Limb (tissue), 2 donors: ENCODE measurements at regions not wholly inside any gene's neighbourhood (a gene's known extent, or its start where the extent isn't known, plus 50 kb on each side); places are given as distances from the start of the nearest gene placed in this dataset.

Source experiments
- DNase-seq, 2 donors: peaks; one replicate each; pipeline ENCODE4 v3.0.0-alpha.2; 2016; ENCODE audit errors: extremely low spot score in 2 of 2

DNA sequence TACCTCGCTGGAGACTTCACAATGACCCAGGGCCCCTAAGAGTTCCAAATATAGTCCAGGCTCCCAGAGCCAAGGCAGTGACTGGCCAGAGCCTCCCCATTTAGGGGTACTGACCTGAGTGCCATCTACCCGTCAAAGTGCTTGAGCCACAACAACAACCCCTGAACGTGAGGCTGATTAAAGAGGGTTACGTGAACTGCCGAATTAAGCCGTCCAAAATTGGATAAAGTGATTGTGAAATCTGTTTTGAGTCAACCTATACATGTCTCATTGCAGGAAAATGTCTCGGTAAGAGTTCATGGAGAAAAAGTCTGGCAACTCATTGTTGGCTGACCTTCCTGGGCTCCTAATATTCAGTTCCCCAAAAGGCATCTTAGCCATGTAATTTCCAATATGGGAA, 116.3 kb downstream of the TTC32 start:
- no peak for DNase-seq

DNA sequence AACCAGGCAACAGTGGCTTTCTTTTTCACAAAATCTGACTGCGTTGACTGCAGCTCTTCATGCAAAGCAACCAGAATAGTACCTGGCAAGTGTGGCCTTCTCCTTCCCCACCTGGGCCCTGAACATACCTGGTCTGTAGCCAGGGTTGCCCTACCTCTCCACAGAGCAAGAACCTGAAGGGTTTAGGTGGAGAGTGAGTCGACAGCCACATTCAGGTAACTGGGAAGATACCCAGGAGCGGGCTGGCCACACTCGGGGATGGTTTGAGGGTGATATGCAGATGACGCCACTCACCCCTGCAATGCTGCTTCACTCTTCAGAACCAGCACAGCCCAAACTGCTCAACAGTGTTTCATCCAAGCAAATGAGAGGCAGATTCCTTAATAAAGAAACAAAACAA, 117.3 kb downstream of the TTC32 start:
- no peak for DNase-seq

DNA sequence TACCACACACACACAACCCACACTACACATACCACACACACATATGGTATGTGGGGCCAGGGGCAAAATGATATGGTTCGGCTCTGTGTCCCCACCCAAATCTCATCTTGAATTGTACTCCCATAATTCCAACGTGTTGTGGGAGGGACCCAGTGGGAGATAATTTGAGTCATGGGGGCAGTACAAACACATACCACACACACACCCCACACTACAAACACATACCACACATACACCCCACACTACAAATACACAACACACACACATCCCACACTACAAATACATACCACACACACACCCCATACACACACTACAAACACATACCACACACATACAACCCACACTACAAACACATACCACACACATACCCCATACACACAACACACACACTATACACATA, 117.8 kb downstream of the TTC32 start:
- DNase-seq: no peak

DNA sequence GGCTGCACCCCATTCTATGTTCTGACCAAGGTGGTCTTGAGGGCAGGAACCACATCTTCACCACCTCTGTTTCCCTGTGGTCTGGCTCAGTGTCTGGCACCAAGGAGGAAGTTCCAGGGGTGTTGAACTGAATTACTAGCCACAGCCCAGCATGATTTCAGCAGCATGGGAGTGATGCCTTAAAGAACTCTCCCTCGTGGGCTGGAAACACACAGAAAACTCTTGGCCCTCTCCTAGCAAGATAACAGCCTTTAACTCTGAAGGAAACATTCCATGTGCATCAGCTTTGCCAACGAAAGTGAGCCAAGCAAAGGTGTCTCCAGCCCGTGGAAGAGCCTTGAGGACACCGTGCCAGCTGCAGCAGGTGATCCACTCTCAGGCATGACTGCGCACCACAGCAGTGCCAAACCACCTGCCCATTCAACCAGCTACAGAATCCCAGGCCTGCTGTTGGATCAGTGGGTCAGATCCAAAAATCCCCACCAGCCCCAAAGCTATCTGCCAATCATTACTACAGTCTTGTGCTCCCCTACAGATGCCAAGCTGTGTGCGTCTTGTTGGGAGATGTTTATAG, 124.8 kb downstream of the TTC32 start:
- no peak for DNase-seq

DNA sequence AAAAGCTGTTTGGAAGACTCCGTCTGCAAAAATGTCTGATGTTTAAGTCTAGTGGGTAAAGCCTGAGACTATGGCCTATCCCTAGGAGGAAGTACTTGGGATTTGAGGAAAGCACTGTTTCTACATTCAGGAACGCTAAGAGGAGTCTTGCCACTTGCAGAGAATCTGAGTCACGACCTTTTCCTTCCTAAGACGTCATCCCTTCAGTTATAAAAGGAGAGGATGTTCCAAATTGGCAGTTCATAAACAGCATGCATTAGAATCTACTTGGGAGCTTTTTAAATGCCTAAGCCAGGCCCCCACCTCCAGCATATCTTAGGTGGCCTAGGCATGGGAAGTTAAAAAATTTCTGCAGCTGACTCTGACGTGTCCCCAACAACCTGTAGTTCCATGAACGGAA, 125.9 kb downstream of the TTC32 start:
- no peak for DNase-seq

DNA sequence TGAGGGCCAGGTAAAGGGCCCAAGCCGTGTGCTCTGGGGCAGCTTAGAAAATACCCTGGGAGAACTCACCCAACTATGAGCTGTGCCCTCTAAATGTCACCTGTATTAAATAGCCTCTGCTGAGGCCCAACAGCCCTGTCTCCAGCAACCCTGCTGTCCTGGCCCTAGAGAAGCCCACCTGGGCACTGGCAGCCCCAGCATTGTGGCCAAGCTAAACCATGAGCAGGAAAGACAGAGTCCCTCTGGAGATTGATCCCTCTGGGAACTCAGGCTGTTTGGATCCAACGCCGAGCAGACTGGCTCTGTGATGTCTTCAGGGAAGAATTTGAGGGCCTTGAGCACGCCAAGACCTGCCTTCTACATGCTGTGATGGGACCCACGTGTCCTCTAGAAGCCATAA, 126.5 kb downstream of the TTC32 start:
- DNase-seq: no peak

DNA sequence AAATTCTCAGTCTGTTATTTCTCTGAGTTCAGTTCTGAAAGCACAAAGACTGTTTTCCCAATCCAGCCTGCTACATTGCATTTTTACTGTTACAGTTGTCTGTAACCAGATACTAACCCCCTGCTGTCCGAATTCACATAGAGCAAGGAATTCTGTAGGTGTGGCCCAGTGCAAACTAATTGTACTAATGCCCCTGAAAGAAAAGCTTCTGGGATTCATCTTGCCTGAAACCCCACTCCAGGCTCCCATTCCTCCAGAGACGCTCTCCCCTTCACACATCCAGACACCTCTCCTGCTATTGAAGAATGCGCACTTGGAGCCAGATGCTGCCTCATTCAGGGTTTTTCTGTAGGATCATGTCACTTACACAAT, 127.0 kb downstream of the TTC32 start:
- peak in 1 of 2 donors; percentile 21 for DNase-seq

DNA sequence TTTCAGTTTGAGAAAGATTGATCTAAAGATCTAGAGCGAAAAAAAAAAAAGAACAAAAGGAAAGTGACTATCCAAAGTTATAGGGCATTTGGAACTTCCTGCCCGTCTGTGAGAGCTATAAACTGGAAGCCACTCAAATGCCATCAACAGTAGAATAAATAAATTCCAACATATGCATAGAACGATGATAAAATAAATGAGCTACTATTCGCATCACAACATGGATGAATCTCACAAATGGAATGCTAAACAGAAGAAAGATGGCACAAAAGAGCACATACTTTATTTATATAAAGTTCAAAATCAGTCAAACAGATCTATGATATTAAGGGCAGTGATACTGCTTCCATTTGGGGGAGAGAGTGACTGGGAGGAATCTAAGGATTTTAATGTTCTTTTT, 128.8 kb downstream of the TTC32 start:
- DNase-seq: no peak

DNA sequence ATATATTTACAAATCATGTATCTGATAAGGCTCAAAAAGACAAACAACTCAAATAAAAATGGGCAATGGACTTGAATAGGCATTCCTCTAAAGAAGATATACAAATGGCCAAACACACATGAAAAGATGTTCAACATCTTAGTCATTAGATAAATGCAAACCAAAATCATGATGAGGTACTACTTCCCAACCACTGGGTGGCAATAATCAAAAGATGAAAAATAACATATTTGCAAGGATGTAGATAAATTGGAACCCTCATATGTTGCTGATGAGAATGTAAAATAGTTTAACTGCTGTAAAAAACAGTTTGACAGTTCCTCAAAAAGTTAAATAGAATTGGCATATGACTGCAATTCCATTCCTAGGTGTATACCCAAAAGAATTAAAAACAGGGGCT, 132.3 kb downstream of the TTC32 start:
- no peak for DNase-seq

DNA sequence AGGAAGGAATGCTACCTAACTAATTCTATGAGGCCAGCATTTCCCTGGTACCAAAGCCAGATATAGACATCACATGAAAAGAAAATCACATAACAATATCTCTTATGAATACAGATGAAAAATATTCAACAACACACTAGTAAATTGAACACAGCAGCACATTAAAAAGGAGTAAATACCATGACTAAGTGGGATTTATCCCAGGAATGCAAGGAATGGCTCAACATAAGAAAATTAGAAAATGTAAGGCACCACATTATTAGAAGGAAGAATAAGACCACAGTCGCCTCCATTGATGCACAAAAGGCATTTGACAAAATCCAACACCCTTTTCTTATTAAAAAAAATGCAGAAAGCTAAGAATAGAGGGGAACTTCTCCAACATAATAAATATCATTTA, 133.9 kb downstream of the TTC32 start:
- no peak for DNase-seq

DNA sequence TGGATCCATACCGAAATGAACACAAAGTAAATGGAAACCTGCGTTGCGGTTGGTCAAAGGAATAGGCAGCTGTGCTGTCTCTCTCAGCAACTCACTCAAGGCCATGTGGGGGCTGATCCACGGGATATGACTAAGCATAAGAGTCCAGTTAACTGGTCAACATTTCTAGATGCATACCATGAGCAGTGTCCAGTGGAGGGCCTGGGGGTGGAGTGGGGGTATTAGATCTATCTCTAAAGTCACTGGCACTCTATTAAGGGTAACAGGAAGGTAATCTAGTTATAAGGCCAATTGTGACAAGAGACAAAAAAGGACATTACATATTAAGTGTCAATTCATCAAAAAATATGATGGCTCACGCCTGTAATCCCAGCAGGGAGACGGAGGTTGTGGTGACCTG, 136.8 kb downstream of the TTC32 start:
- DNase-seq: peak in 1 of 2 donors; percentile 5

DNA sequence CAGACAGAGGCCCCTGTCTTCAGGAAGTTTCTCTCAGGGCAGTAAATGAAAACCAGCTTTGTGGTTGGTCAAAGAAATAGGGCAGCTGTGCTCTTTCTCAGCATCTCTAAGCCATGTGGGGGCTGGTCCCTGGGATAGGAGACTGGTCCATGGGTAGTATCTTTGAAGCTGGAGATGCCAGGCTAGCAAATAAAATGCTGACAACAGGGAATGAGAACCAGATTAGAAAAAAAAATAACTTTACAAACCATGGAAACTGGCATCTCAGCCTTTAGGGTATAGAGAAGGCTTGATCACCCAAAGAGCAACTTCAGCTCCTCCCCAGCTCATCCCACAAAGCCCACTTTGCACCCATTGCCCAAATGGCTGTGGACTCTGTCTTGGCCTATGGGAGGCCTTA, 138.1 kb downstream of the TTC32 start:
- DNase-seq: peak in 1 of 2 donors; percentile 6

DNA sequence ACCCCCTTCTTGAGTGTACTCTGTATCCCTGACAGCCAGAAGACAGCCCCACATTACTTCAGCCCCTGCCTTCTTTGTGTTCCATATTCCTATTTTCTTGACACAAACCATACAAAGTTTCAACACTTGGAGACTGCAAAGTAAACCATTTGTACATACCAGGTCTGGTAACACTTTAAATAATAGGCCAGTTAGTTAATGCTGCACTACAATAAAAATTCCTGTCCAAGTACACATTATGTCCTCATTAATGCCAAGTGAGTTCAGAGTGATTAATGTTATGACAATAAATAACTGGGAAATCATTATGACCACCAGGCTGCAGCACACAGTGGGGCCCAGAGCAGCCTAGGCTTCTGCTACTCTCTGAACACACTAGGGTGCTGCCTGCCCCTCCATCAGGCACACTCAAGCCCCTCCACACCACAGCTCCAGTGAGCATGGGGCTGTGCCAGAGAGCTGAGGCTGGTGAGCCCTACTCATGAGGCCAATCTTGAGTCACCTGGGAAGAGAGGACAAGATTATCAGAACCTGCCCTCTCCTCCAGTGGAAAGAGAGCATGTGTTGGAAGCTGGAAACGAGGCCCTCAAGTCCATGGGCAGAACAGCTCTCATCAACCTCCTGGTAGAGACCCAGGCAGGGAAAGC, 138.7 kb downstream of the TTC32 start:
- peak in 1 of 2 donors; percentile 3 for DNase-seq

DNA sequence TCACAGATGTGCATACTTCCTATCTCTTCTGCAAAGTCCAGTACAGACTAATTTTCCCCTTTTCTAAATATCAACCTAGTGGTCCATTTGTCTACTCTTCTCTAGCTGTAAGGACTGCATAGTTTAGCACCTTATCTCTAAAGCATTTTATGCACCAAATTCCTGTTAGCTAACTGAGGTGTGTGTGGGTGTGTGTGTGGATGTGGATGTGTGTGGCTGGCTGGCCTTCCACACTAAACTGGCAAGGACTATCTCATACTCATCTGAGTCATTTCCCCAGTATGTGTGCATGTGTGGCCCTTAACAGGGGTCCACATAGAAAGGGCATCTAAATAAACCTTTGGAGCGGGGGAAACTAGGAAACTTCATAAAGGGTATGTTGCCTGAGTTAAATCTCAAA, 139.6 kb downstream of the TTC32 start:
- no peak for DNase-seq

DNA sequence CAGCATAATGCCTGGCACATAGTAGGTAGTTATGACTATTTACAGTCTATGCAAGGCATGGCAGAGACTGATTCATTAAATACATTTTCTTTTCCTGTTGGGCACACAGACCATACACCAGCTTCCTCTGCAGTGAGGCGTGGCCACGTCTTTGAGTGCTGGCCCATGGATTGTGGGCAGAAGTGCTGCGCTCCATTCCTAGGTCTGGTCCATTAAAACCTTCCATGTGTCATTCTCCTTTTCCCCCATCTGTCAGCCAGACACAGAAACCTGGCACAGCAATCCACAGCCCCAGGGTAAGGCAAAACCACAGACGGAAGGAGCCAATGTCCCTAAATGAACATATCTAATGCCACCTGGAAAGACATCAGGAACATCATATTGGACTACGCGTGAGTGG, 141.9 kb downstream of the TTC32 start:
- DNase-seq: no peak

DNA sequence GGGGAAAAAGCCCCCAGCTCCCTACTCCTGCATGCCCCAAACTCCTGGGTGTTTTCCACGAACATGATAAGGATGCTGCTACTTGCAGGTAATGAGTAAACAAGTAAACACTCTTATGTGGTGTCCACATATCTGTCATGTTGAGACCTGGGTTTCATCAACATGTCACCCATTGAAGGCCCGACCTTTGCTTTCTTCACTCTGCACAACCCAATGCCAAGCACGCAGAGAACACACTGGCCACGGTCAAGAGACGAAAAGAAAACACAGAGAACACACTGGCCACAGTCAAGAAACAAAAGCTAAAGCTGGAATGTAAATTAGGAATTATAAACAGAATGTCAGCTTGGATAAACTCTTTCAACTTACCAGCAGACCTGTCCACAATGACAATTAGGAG, 143.1 kb downstream of the TTC32 start:
- peak in 1 of 2 donors; percentile 0 for DNase-seq

DNA sequence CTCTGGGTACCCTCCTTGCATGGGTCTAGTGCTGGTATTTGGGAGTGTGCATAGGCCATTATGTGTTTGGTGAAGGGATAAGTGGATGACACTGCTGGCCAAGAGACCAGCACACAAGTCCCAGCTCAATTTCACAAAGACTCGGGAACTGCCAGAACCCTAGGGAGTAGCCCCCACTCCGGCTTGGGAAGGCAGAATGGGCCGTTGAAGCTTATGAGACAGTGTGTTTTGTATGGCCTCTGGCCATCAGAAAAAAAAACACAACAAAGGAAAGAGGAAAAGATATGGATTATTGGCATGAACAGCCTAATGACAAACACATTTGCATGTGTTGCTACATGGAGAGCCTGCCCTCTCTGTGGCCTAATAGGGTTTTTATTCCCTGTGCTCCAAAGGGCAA, 144.2 kb downstream of the TTC32 start:
- peak in 1 of 2 donors; percentile 6 for DNase-seq

DNA sequence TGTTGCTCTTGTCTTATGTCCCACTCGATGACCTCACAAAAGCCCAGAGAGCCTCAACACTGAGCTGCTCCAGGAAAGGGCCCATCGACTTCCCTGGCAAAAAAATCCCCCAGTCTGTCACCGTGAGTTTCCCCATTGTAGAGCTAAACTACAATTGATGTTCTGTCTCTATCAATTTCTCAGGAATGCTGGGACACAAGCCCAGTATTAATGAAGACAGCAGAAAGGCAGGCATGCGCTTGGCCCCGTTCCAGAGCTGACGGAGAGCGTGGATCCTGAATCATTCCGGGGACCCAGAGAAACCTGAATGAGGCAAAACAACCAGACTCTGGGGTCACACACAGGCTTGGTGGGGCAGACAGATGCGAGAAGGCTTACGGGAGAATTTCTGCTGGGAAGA, 146.9 kb downstream of the TTC32 start:
- peak in 1 of 2 donors; percentile 48 for DNase-seq

DNA sequence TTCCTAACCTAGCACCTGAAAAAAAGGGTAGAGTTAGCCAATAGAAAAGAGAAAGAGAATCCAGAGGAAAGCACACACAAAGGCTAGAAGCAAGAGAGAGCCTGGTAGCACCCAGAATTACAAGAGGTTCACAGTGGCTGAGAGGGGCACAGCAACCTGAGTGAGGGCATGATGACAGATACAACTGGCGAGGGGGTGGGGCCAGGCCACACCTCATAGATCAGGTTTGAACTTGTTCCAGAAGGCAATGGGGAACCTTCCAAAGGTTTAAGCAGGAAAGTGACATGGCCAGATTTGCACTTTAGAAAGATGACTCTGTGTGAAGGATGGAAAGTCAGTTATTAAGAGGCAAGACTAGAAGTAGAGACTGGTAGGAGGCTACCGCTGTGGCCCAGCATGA, 148.0 kb downstream of the TTC32 start:
- DNase-seq: peak in 1 of 2 donors; percentile 5

DNA sequence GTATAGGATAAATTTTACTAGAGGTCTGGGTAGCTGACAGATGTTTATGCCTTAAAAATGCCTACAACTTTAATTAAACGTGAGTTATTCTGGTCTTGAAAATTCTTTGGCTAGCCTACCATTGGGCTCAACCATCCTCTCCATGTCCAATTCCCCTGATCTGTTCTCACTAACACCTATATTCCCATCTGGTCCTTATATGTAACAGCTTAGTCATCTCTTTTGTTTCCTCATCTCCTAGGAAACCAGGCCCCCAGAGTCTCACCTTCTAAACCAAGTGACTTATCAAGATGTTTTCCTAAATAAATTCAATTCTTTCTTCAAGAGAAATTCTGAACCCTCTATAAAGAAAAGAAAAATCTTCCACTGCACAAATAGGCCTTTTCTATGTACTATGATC, 148.5 kb downstream of the TTC32 start:
- peak in 1 of 2 donors; percentile 8 for DNase-seq

DNA sequence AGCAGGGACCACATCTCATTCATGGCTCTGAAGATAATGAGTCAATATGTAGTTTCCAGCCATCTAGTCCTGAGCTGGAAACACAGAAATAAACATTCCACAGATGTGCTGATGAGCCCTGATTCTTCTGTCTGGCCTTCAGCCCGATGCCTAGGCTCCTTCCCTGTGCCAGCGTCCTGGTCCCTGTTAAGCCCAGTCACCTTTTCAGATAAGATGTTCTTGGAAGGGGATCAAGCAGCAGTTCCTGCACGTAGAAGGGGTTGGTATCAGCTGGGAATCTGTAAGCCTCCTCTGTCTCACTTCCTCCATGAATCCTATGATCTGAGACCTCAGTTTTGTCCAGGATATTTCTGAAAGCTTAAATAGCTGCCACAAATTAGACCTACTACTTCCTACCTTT, 149.3 kb downstream of the TTC32 start:
- peak in 1 of 2 donors; percentile 8 for DNase-seq

DNA sequence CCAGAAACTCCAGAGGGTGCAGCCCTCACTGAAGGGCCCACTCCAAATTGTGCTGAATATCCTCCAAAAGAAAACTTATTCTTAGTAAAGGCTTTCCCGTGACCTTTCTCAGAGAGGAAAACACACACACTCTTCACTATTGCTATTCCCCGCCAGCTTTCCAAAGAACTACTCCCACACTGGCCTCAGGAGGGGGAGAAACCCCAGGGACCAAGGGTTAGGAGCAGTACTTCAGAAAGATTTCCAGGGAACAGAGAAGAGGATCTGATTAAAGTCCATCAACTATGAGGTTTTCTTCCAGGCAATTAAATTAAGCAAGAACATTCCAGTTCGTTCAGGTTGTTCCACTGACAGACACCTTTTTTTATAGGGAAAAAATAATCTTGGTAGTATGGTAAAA, 150.2 kb downstream of the TTC32 start:
- DNase-seq: peak in 1 of 2 donors; percentile 14

DNA sequence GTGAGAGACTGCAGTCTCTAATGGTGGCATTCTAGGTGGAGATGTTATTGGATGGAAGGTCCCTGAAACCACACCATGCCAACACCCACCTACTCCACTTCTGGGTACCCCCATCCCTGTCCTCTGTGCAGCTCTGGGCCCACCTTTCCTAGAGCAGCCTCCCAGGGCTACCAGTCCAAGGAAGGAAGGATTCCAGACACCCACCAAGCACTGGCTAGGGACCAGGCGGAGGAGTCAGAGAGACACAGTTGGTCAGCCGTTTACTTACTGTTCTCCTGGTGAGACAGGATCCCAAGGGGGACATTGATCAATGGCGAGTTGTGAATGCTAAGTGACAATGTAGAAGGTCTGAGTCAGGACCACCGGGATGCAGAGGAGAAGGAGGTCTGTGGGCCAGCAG, 151.6 kb downstream of the TTC32 start:
- no peak for DNase-seq

DNA sequence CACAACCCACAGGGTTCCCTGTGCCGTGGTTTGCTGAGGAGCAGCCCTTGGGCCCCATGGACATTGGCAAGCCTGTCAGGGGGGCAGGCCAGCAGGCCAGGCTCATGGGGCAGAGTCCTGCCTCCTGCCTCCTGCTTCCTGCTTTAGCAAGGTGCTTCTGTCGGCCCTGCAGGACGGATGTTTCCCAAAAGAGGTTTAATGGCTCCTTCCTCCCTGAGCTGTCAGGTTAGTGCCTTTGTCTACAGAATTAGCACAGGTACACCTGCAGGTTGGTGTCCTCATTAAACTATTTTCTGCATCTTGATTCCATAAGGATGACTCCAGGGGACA, 152.3 kb downstream of the TTC32 start:
- DNase-seq: no peak
